ENCODE measurements at regions not wholly inside any gene's neighbourhood (a gene's known extent, or its start where the extent isn't known, plus 50 kb on each side); places are given as distances from the start of the nearest gene placed in this dataset.

- no peak for DNase-seq
Measured at GRCh38 chr1:30192969-30193630, 530.3 kb downstream of the MATN1 start.

- DNase-seq: peak; percentile 76 to 79
Measured at GRCh38 chr1:30191154-30191702, 532.2 kb downstream of the MATN1 start.

- no peak for DNase-seq
Measured at GRCh38 chr1:30190511-30191153, 532.8 kb downstream of the MATN1 start.

- peak in 1 of 2 donors; percentile 3 for DNase-seq
Measured at GRCh38 chr1:30189818-30190500, 533.4 kb downstream of the MATN1 start.

- no peak for DNase-seq
Measured at GRCh38 chr1:30188999-30189398, 534.4 kb downstream of the MATN1 start.

- no peak for DNase-seq
Measured at GRCh38 chr1:30188329-30188728, 535.1 kb downstream of the MATN1 start.

GRCh38 chr1:30187413-30188023, 535.9 kb downstream of the MATN1 start:
- DNase-seq: no peak

GRCh38 chr1:30186586-30186985, 536.8 kb downstream of the MATN1 start:
- no peak for DNase-seq

GRCh38 chr1:30185809-30186208, 537.6 kb downstream of the MATN1 start:
- DNase-seq: no peak

GRCh38 chr1:30185313-30185712, 538.1 kb downstream of the MATN1 start:
- no peak for DNase-seq

- no peak for DNase-seq
Measured at GRCh38 chr1:30184393-30185141, 538.8 kb downstream of the MATN1 start.

GRCh38 chr1:30183895-30184294, 539.5 kb downstream of the MATN1 start:
- DNase-seq: no peak

GRCh38 chr1:30183006-30183405, 540.4 kb downstream of the MATN1 start:
- no peak for DNase-seq

GRCh38 chr1:30179942-30180543, 543.3 kb downstream of the MATN1 start:
- DNase-seq: no peak

- no peak for DNase-seq
Measured at GRCh38 chr1:30176477-30176876, 546.9 kb downstream of the MATN1 start.

- DNase-seq: no peak
Measured at GRCh38 chr1:30174499-30174898, 548.9 kb downstream of the MATN1 start.

GRCh38 chr1:30173560-30173959, 549.8 kb downstream of the MATN1 start:
- DNase-seq: no peak

- no peak for DNase-seq
Measured at GRCh38 chr1:30172757-30173156, 550.6 kb downstream of the MATN1 start.

GRCh38 chr1:30172299-30172694, 551.1 kb downstream of the MATN1 start:
- no peak for DNase-seq

- DNase-seq: no peak
Measured at GRCh38 chr1:30171537-30172298, 551.7 kb downstream of the MATN1 start.

GRCh38 chr1:30169269-30169668, 554.1 kb downstream of the MATN1 start:
- no peak for DNase-seq

Measured in inflammatory macrophage treated with lipopolysaccharide for 1 hour (primary cell).